ENCODE measurements at regions not wholly inside any gene's neighbourhood (a gene's known extent, or its start where the extent isn't known, plus 50 kb on each side); places are given as distances from the start of the nearest gene placed in this dataset.

- Mint-ChIP-seq H3K4me1 (no peaks in the 10 kb centered on the region), H3K9me3 (peaks cover 0 to 6% (median 0%) of the 10 kb centered on the region in 7 donors), H3K36me3 (no peaks in the 10 kb centered on the region), H3K27ac (no peak overlapping the region), H3K27me3 (ENCODE audit: low read depth in 3 of 3) (peaks cover 0 to 15% (median 7%) of the 10 kb centered on the region in 3 donors), H3K4me3 (no peak overlapping the region)
- 83% methylated on average over 5 of the region's 7 CpGs for WGBS (ENCODE audit: insufficient coverage)
- peaks cover 4 to 13% of the 10 kb centered on the region in 2 donors for H3K27me3 ChIP-seq (ENCODE audit: control insufficient read depth in 2 of 2, insufficient read depth in 2 of 2, low read length in 2 of 2)
- no peak overlapping the region for H3K4me2 ChIP-seq (replicated peaks; ENCODE audit: extremely low read depth, low read length, poor library complexity, severe bottlenecking)
- H3K79me2 ChIP-seq (ENCODE audit: insufficient read depth, low read length): no peaks in the 10 kb centered on the region
- H4K20me1 ChIP-seq (ENCODE audit: insufficient read depth, low read length): no peaks in the 10 kb centered on the region
- no peaks in the 10 kb centered on the region for H3K9me3 ChIP-seq (replicated peaks in 1 of 2; ENCODE audit: control insufficient read depth in 1 of 2, insufficient read depth in 1 of 2, low read length in 2 of 2)
- intact Hi-C loops (cut with micrococcal nuclease): no loop called here
- TF ChIP-seq CTCF (IDR thresholded peaks at IDR 0.05): no peak
- no peak overlapping the region for H3K4me3 ChIP-seq (replicated peaks in 1 of 3; ENCODE audit: low read depth in 2 of 3, low read length in 3 of 3)
- no peaks in the 10 kb centered on the region for H3K4me1 ChIP-seq (ENCODE audit: control insufficient read depth in 1 of 2, insufficient read depth in 2 of 2, low read length in 2 of 2)
- no peak overlapping the region for H3K9ac ChIP-seq (ENCODE audit: insufficient read depth, low read length, poor library complexity, severe bottlenecking)
- no peak overlapping the region for H3K27ac ChIP-seq (ENCODE audit: low read depth in 1 of 2, low read length in 2 of 2)
- no peak overlapping the region for H2AFZ ChIP-seq (ENCODE audit: insufficient read depth, low read depth, low read length, poor library complexity, severe bottlenecking)
- no peaks in the 10 kb centered on the region for H3K36me3 ChIP-seq (replicated peaks in 1 of 2; ENCODE audit: control insufficient read depth in 1 of 2, insufficient read depth in 2 of 2, low read length in 2 of 2)
- no peak for DNase-seq
These were observed 284.4 kb downstream of the SETD4 start for GRCh38 chr21:35775778-35776544.

GRCh38 chr21:35770101-35770945, 290.0 kb downstream of the SETD4 start:
- Histone ChIP-seq H3K9ac (ENCODE audit: insufficient read depth, low read length, poor library complexity, severe bottlenecking) (no peak overlapping the region), H3K4me3 (replicated peaks in 1 of 3; ENCODE audit: low read depth in 2 of 3, low read length in 3 of 3) (no peak overlapping the region), H3K9me3 (replicated peaks in 1 of 2; ENCODE audit: control insufficient read depth in 1 of 2, insufficient read depth in 1 of 2, low read length in 2 of 2) (no peaks in the 10 kb centered on the region), H3K27me3 (ENCODE audit: control insufficient read depth in 2 of 2, insufficient read depth in 2 of 2, low read length in 2 of 2) (peaks cover 4 to 13% of the 10 kb centered on the region in 2 donors), H2AFZ (ENCODE audit: insufficient read depth, low read depth, low read length, poor library complexity, severe bottlenecking) (no peak overlapping the region), H3K79me2 (ENCODE audit: insufficient read depth, low read length) (no peaks in the 10 kb centered on the region), H3K4me1 (ENCODE audit: control insufficient read depth in 1 of 2, insufficient read depth in 2 of 2, low read length in 2 of 2) (no peaks in the 10 kb centered on the region), H3K27ac (ENCODE audit: low read depth in 1 of 2, low read length in 2 of 2) (no peak overlapping the region), H4K20me1 (ENCODE audit: insufficient read depth, low read length) (no peaks in the 10 kb centered on the region), H3K36me3 (replicated peaks in 1 of 2; ENCODE audit: control insufficient read depth in 1 of 2, insufficient read depth in 2 of 2, low read length in 2 of 2) (no peaks in the 10 kb centered on the region), H3K4me2 (replicated peaks; ENCODE audit: extremely low read depth, low read length, poor library complexity, severe bottlenecking) (no peak overlapping the region)
- no peak overlapping the region for H3K4me3 Mint-ChIP-seq
- no peaks in the 10 kb centered on the region for H3K4me1 Mint-ChIP-seq
- no peak for TF ChIP-seq CTCF (IDR thresholded peaks at IDR 0.05)
- DNase-seq: no peak
- peaks cover 0 to 7% (median 0%) of the 10 kb centered on the region in 7 donors for H3K9me3 Mint-ChIP-seq
- H3K27me3 Mint-ChIP-seq (ENCODE audit: low read depth in 3 of 3): peaks cover 3 to 16% (median 7%) of the 10 kb centered on the region in 3 donors
- H3K36me3 Mint-ChIP-seq: no peaks in the 10 kb centered on the region
- intact Hi-C loops (cut with micrococcal nuclease): no loop called here
- no peak overlapping the region for H3K27ac Mint-ChIP-seq
- no CpG with 5 or more reads among the region's 4 CpGs for WGBS (ENCODE audit: insufficient coverage)

All from CD14-positive monocyte (primary cell).